ENCODE measurements at regions not wholly inside any gene's neighbourhood (a gene's known extent, or its start where the extent isn't known, plus 50 kb on each side); places are given as distances from the start of the nearest gene placed in this dataset.
"Not testable (repeated sequence)": the region's sequence is repeated elsewhere in the genome, so short reads cannot be mapped to it uniquely, and the experiment has no call there.

GRCh38 chr5:153372425-153373129, 117.9 kb upstream of the GRIA1 start:
- no peaks in the 10 kb centered on the region for H3K4me1 Mint-ChIP-seq
- H3K9me3 Mint-ChIP-seq: peaks cover 12% of the 10 kb centered on the region
- no peaks in the 10 kb centered on the region for H3K36me3 Mint-ChIP-seq (ENCODE audit: insufficient read depth)
- no peak overlapping the region for H3K27ac Mint-ChIP-seq (ENCODE audit: low read depth)
- DNase-seq (ENCODE audit: low spot score in 2 of 2) (no peak), ATAC-seq (replicated peaks; ENCODE audit: extremely low read depth, poor library complexity, severe bottlenecking) (no peak)
- H3K27me3 Mint-ChIP-seq: no peaks in the 10 kb centered on the region
- no peak overlapping the region for H3K4me3 Mint-ChIP-seq

GRCh38 chr5:153373130-153373498, 117.4 kb upstream of the GRIA1 start:
- Mint-ChIP-seq H3K9me3 (peaks cover 12% of the 10 kb centered on the region), H3K27ac (ENCODE audit: low read depth) (no peak overlapping the region), H3K4me3 (no peak overlapping the region), H3K27me3 (no peaks in the 10 kb centered on the region), H3K36me3 (ENCODE audit: insufficient read depth) (no peaks in the 10 kb centered on the region), H3K4me1 (no peaks in the 10 kb centered on the region)
- DNase-seq (ENCODE audit: low spot score in 2 of 2) (no peak), ATAC-seq (replicated peaks; ENCODE audit: extremely low read depth, poor library complexity, severe bottlenecking) (no peak)

GRCh38 chr5:153381630-153382029, 108.8 kb upstream of the GRIA1 start:
- not testable (repeated sequence) for H3K4me1 Mint-ChIP-seq; H3K36me3 Mint-ChIP-seq (ENCODE audit: insufficient read depth); H3K27ac Mint-ChIP-seq (ENCODE audit: low read depth); H3K27me3 Mint-ChIP-seq; H3K4me3 Mint-ChIP-seq; H3K9me3 Mint-ChIP-seq; DNase-seq (ENCODE audit: low spot score in 2 of 2); ATAC-seq (replicated peaks; ENCODE audit: extremely low read depth, poor library complexity, severe bottlenecking)

- no peak overlapping the region for H3K27ac Mint-ChIP-seq (ENCODE audit: low read depth)
- H3K27me3 Mint-ChIP-seq: no peaks in the 10 kb centered on the region
Observed at GRCh38 chr5:153390569-153390968, 99.9 kb upstream of the GRIA1 start.

GRCh38 chr5:153399595-153399994, 90.9 kb upstream of the GRIA1 start:
- no peak overlapping the region for H3K4me3 Mint-ChIP-seq
- H3K36me3 Mint-ChIP-seq (ENCODE audit: insufficient read depth): no peaks in the 10 kb centered on the region
- no peaks in the 10 kb centered on the region for H3K27me3 Mint-ChIP-seq
- peaks cover 5% of the 10 kb centered on the region for H3K9me3 Mint-ChIP-seq
- H3K4me1 Mint-ChIP-seq: no peaks in the 10 kb centered on the region
- ATAC-seq (replicated peaks; ENCODE audit: extremely low read depth, poor library complexity, severe bottlenecking): no peak
- H3K27ac Mint-ChIP-seq (ENCODE audit: low read depth): no peak overlapping the region
- DNase-seq (ENCODE audit: low spot score in 2 of 2): no peak

More at GRCh38 chr5:153390569-153390968, 99.9 kb upstream of the GRIA1 start:
- ATAC-seq (replicated peaks; ENCODE audit: extremely low read depth, poor library complexity, severe bottlenecking) (no peak), DNase-seq (ENCODE audit: low spot score in 2 of 2) (no peak)
- H3K9me3 Mint-ChIP-seq: peaks cover 9% of the 10 kb centered on the region
- H3K36me3 Mint-ChIP-seq (ENCODE audit: insufficient read depth): no peaks in the 10 kb centered on the region
- H3K4me1 Mint-ChIP-seq: no peaks in the 10 kb centered on the region
- H3K4me3 Mint-ChIP-seq: no peak overlapping the region

GRCh38 chr5:153400931-153401330, 89.5 kb upstream of the GRIA1 start:
- no peaks in the 10 kb centered on the region for H3K4me1 Mint-ChIP-seq
- H3K9me3 Mint-ChIP-seq: no peaks in the 10 kb centered on the region
- no peak for ATAC-seq (replicated peaks; ENCODE audit: extremely low read depth, poor library complexity, severe bottlenecking)
- H3K36me3 Mint-ChIP-seq (ENCODE audit: insufficient read depth): no peaks in the 10 kb centered on the region
- no peak overlapping the region for H3K4me3 Mint-ChIP-seq
- H3K27me3 Mint-ChIP-seq: no peaks in the 10 kb centered on the region
- H3K27ac Mint-ChIP-seq (ENCODE audit: low read depth): no peak overlapping the region
- no peak for DNase-seq (ENCODE audit: low spot score in 2 of 2)

GRCh38 chr5:153402550-153402949, 87.9 kb upstream of the GRIA1 start:
- Mint-ChIP-seq H3K27me3 (no peaks in the 10 kb centered on the region), H3K4me3 (no peak overlapping the region), H3K9me3 (no peaks in the 10 kb centered on the region), H3K27ac (ENCODE audit: low read depth) (no peak overlapping the region), H3K36me3 (ENCODE audit: insufficient read depth) (no peaks in the 10 kb centered on the region), H3K4me1 (no peaks in the 10 kb centered on the region)
- DNase-seq (ENCODE audit: low spot score in 2 of 2) (no peak), ATAC-seq (replicated peaks; ENCODE audit: extremely low read depth, poor library complexity, severe bottlenecking) (no peak)

- DNase-seq (ENCODE audit: low spot score in 2 of 2) (no peak), ATAC-seq (replicated peaks; ENCODE audit: extremely low read depth, poor library complexity, severe bottlenecking) (no peak)
- Mint-ChIP-seq H3K4me3 (no peak overlapping the region), H3K9me3 (no peaks in the 10 kb centered on the region), H3K27me3 (no peaks in the 10 kb centered on the region), H3K4me1 (no peaks in the 10 kb centered on the region), H3K36me3 (ENCODE audit: insufficient read depth) (no peaks in the 10 kb centered on the region), H3K27ac (ENCODE audit: low read depth) (no peak overlapping the region)
Observed at GRCh38 chr5:153403470-153403869, 87.0 kb upstream of the GRIA1 start.

GRCh38 chr5:153404747-153405146, 85.7 kb upstream of the GRIA1 start:
- Mint-ChIP-seq H3K36me3 (ENCODE audit: insufficient read depth) (no peaks in the 10 kb centered on the region), H3K4me1 (no peaks in the 10 kb centered on the region), H3K27me3 (no peaks in the 10 kb centered on the region), H3K4me3 (no peak overlapping the region), H3K9me3 (no peaks in the 10 kb centered on the region), H3K27ac (ENCODE audit: low read depth) (no peak overlapping the region)
- DNase-seq (ENCODE audit: low spot score in 2 of 2) (no peak), ATAC-seq (replicated peaks; ENCODE audit: extremely low read depth, poor library complexity, severe bottlenecking) (no peak)

GRCh38 chr5:153421676-153422075, 68.8 kb upstream of the GRIA1 start:
- no peak overlapping the region for H3K4me3 Mint-ChIP-seq
- no peak overlapping the region for H3K27ac Mint-ChIP-seq (ENCODE audit: low read depth)
- DNase-seq (ENCODE audit: low spot score in 2 of 2) (no peak), ATAC-seq (replicated peaks; ENCODE audit: extremely low read depth, poor library complexity, severe bottlenecking) (no peak)
- no peaks in the 10 kb centered on the region for H3K4me1 Mint-ChIP-seq
- H3K9me3 Mint-ChIP-seq: peaks cover 26% of the 10 kb centered on the region
- no peaks in the 10 kb centered on the region for H3K36me3 Mint-ChIP-seq (ENCODE audit: insufficient read depth)
- H3K27me3 Mint-ChIP-seq: no peaks in the 10 kb centered on the region

GRCh38 chr5:153425914-153426313, 64.6 kb upstream of the GRIA1 start:
- no peak for DNase-seq (ENCODE audit: low spot score in 2 of 2)
- H3K4me3 Mint-ChIP-seq: no peak overlapping the region

GRCh38 chr5:153429761-153430380, 60.6 kb upstream of the GRIA1 start:
- no peaks in the 10 kb centered on the region for H3K27me3 Mint-ChIP-seq
- ATAC-seq (replicated peaks; ENCODE audit: extremely low read depth, poor library complexity, severe bottlenecking): no peak
- no peaks in the 10 kb centered on the region for H3K36me3 Mint-ChIP-seq (ENCODE audit: insufficient read depth)
- H3K4me1 Mint-ChIP-seq: no peaks in the 10 kb centered on the region
- H3K9me3 Mint-ChIP-seq: peaks cover under 1% of the 10 kb centered on the region
- H3K27ac Mint-ChIP-seq (ENCODE audit: low read depth): no peak overlapping the region
- DNase-seq (ENCODE audit: low spot score in 2 of 2): no peak
- H3K4me3 Mint-ChIP-seq: no peak overlapping the region

More at GRCh38 chr5:153425914-153426313, 64.6 kb upstream of the GRIA1 start:
- no peak for ATAC-seq (replicated peaks; ENCODE audit: extremely low read depth, poor library complexity, severe bottlenecking)
- peaks cover 21% of the 10 kb centered on the region for H3K9me3 Mint-ChIP-seq
- H3K27ac Mint-ChIP-seq (ENCODE audit: low read depth): no peak overlapping the region
- no peaks in the 10 kb centered on the region for H3K27me3 Mint-ChIP-seq
- no peaks in the 10 kb centered on the region for H3K4me1 Mint-ChIP-seq
- no peaks in the 10 kb centered on the region for H3K36me3 Mint-ChIP-seq (ENCODE audit: insufficient read depth)

- Mint-ChIP-seq H3K36me3 (ENCODE audit: insufficient read depth) (no peaks in the 10 kb centered on the region), H3K9me3 (no peaks in the 10 kb centered on the region), H3K27ac (ENCODE audit: low read depth) (no peak overlapping the region), H3K27me3 (no peaks in the 10 kb centered on the region), H3K4me1 (no peaks in the 10 kb centered on the region), H3K4me3 (no peak overlapping the region)
- DNase-seq (ENCODE audit: low spot score in 2 of 2) (no peak), ATAC-seq (replicated peaks; ENCODE audit: extremely low read depth, poor library complexity, severe bottlenecking) (no peak)
Observed at GRCh38 chr5:153432583-153432982, 57.9 kb upstream of the GRIA1 start.
